Fibroblast of lung (primary cell): ENCODE measurements at regions not wholly inside any gene's neighbourhood (a gene's known extent, or its start where the extent isn't known, plus 50 kb on each side); places are given as distances from the start of the nearest gene placed in this dataset.
A peak's percentile ranks its signal among the peaks of the same experiment; 100 is the strongest.

Experiments used
- DNase-seq, 2 donors: peaks; one replicate each; pipeline versions ENCODE4 v3.0.0 to v3.0.0-alpha.2; 2010; ENCODE audit warnings: low read depth in 2 of 2
- H2AFZ ChIP-seq: 2 replicates; pipeline ENCODE4 v1.5.1; 2012; ENCODE audit warnings: low read length, control low read depth, inconsistent platforms
- H3K27ac ChIP-seq: 2 replicates; pipeline ENCODE4 v1.5.1; 2011; ENCODE audit warnings: low read length, control low read depth; ENCODE audit not compliant: insufficient read depth
- H3K27me3 ChIP-seq: 2 replicates; pipeline ENCODE4 v1.5.1; 2011; ENCODE audit warnings: mild to moderate bottlenecking, low read length; ENCODE audit not compliant: control insufficient read depth, insufficient read depth
- H3K36me3 ChIP-seq: 2 replicates; pipeline ENCODE4 v1.5.1; 2011; ENCODE audit warnings: low read length; ENCODE audit not compliant: control insufficient read depth, insufficient read depth
- H3K4me1 ChIP-seq: 2 replicates; pipeline ENCODE4 v1.5.1; 2011; ENCODE audit warnings: low read length; ENCODE audit not compliant: control insufficient read depth, insufficient read depth; ENCODE audit errors: extremely low read depth
- H3K4me2 ChIP-seq: 2 replicates; pipeline ENCODE4 v1.5.1; 2011; ENCODE audit warnings: low read length, control low read depth; ENCODE audit not compliant: insufficient read depth; ENCODE audit errors: extremely low read depth
- H3K4me3 ChIP-seq, 4 experiments: fragments of 200-600 bp in 1 of 4; sonication (generic) in 1 of 4; replicated peaks in 1 of 4; 2 replicates each; pipeline ENCODE4 v1.5.1; 2011 to 2016; ENCODE audit warnings: low read length in 4 of 4, low read depth in 3 of 4, mild to moderate bottlenecking in 3 of 4, control low read depth in 2 of 4, inconsistent platforms in 1 of 4, mixed read lengths in 1 of 4; ENCODE audit not compliant: insufficient read depth in 1 of 4; ENCODE audit errors: control extremely low read depth in 1 of 4
- H3K79me2 ChIP-seq: 2 replicates; pipeline ENCODE4 v1.5.1; 2012; ENCODE audit warnings: mild to moderate bottlenecking, low read length, inconsistent platforms; ENCODE audit not compliant: control insufficient read depth, insufficient read depth
- H3K9ac ChIP-seq: 2 replicates; pipeline ENCODE4 v1.5.1; 2011; ENCODE audit warnings: mild to moderate bottlenecking, low read length, control low read depth; ENCODE audit not compliant: insufficient read depth
- H3K9me3 ChIP-seq: 2 replicates; pipeline ENCODE4 v1.5.1; 2012; ENCODE audit warnings: low read depth, low read length; ENCODE audit not compliant: control insufficient read depth, insufficient read depth
- H4K20me1 ChIP-seq: 2 replicates; pipeline ENCODE4 v1.5.1; 2011; ENCODE audit warnings: low read length; ENCODE audit not compliant: control insufficient read depth, insufficient read depth; ENCODE audit errors: extremely low read depth
- CTCF ChIP-seq, 2 donors: IDR thresholded peaks in 1 of 2; conservative IDR thresholded peaks in 1 of 2; 1 replicate in 1 of 2; 2 replicates in 1 of 2; pipeline ENCODE4 v1.5.1; 2011 to 2012; ENCODE audit warnings: low read length in 2 of 2, control low read depth in 1 of 2, inconsistent platforms in 1 of 2, low read depth in 1 of 2, mild to moderate bottlenecking in 1 of 2
- EZH2 ChIP-seq: IDR thresholded peaks from 2 replicates; pipeline ENCODE4 v1.5.1; 2012; ENCODE audit warnings: low read length, control low read depth, mild to moderate bottlenecking; ENCODE audit errors: missing control alignments

GRCh38 chr1:185676969-185677368 is 57.2 kb upstream of the HMCN1 start:
- no peaks in the 10 kb centered on the region for H3K36me3 ChIP-seq
- no peak for TF ChIP-seq CTCF (conservative IDR thresholded peaks at IDR 0.05 in 1 of 2, IDR thresholded peaks at IDR 0.05 in 1 of 2; ENCODE audit: low read depth in 1 of 2, low read length in 2 of 2)
- TF ChIP-seq EZH2: no peak
- no peaks in the 10 kb centered on the region for H3K27me3 ChIP-seq
- H3K4me3 ChIP-seq: no peak overlapping the region
- no peak overlapping the region for H2AFZ ChIP-seq
- no peak for DNase-seq
- no peak overlapping the region for H3K4me2 ChIP-seq
- H3K4me1 ChIP-seq: no peaks in the 10 kb centered on the region
- H3K9ac ChIP-seq: no peak overlapping the region
- no peak overlapping the region for H3K27ac ChIP-seq
- H3K9me3 ChIP-seq: no peaks in the 10 kb centered on the region
- H3K79me2 ChIP-seq: no peaks in the 10 kb centered on the region
- H4K20me1 ChIP-seq: no peaks in the 10 kb centered on the region

GRCh38 chr1:185674201-185674600 is 60.0 kb upstream of the HMCN1 start:
- Histone ChIP-seq H4K20me1 (no peaks in the 10 kb centered on the region), H3K36me3 (no peaks in the 10 kb centered on the region), H3K4me1 (no peaks in the 10 kb centered on the region), H2AFZ (peak overlapping the region; percentile 7), H3K27me3 (no peaks in the 10 kb centered on the region), H3K27ac (no peak overlapping the region), H3K79me2 (no peaks in the 10 kb centered on the region), H3K9ac (no peak overlapping the region), H3K4me2 (no peak overlapping the region), H3K4me3 (no peak overlapping the region), H3K9me3 (no peaks in the 10 kb centered on the region)
- DNase-seq: no peak
- no peak for TF ChIP-seq CTCF (conservative IDR thresholded peaks at IDR 0.05 in 1 of 2, IDR thresholded peaks at IDR 0.05 in 1 of 2; ENCODE audit: low read depth in 1 of 2, low read length in 2 of 2)
- no peak for TF ChIP-seq EZH2

GRCh38 chr1:185672719-185673360 is 61.4 kb upstream of the HMCN1 start:
- Histone ChIP-seq H3K79me2 (no peaks in the 10 kb centered on the region), H2AFZ (no peak overlapping the region), H3K27me3 (no peaks in the 10 kb centered on the region), H3K9ac (no peak overlapping the region), H3K27ac (no peak overlapping the region), H4K20me1 (no peaks in the 10 kb centered on the region), H3K36me3 (no peaks in the 10 kb centered on the region), H3K4me3 (no peak overlapping the region), H3K4me1 (no peaks in the 10 kb centered on the region), H3K9me3 (no peaks in the 10 kb centered on the region), H3K4me2 (no peak overlapping the region)
- no peak for TF ChIP-seq CTCF (conservative IDR thresholded peaks at IDR 0.05 in 1 of 2, IDR thresholded peaks at IDR 0.05 in 1 of 2; ENCODE audit: low read depth in 1 of 2, low read length in 2 of 2)
- TF ChIP-seq EZH2: no peak
- DNase-seq: no peak
